H1 (cell line): ENCODE measurements at regions not wholly inside any gene's neighbourhood (a gene's known extent, or its start where the extent isn't known, plus 50 kb on each side); places are given as distances from the start of the nearest gene placed in this dataset.

ENCODE experiments used
- CTCF ChIA-PET: fragments of 300-600 bp; sonication (Branson Sonifier 250); formaldehyde crosslinking; loops from one replicate; lab custom pipeline; 2021; ENCODE audit not compliant: partially characterized antibody; lab: Charles Lee
- POLR2A ChIA-PET: fragments of 300-600 bp; sonication (Branson Sonifier 250); formaldehyde crosslinking; loops from one replicate; lab custom pipeline; 2021; ENCODE audit warnings: inconsistent platforms; ENCODE audit not compliant: partially characterized antibody; lab: Charles Lee
- DNase-seq, 2 experiments: peaks; one replicate each; pipeline versions ENCODE4 v3.0.0 to v3.0.0-alpha.2; 2010 to 2022; ENCODE audit warnings: low spot score in 2 of 2, low read depth in 1 of 2, mixed read lengths in 1 of 2
- FAIRE-seq: peaks from 2 replicates; lab custom pipeline; 2011; peaks lifted over from hg19 to GRCh38; lab: Jason Lieb, UNC
- H2AFZ ChIP-seq: 2 replicates; pipeline ENCODE4 v1.8.1; 2012; ENCODE audit warnings: low read length, inconsistent platforms
- H2AK5ac ChIP-seq: 2 replicates; pipeline ENCODE4 v1.6.1; 2013; ENCODE audit warnings: low read depth, low read length
- H2BK120ac ChIP-seq: replicated peaks from 2 replicates; pipeline ENCODE3; 2013; ENCODE audit warnings: low read depth, low read length, inconsistent platforms
- H2BK12ac ChIP-seq: 2 replicates; pipeline ENCODE4 v1.6.1; 2013; ENCODE audit warnings: low read depth, low read length
- H2BK15ac ChIP-seq: 2 replicates; pipeline ENCODE4 v1.6.1; 2013; ENCODE audit warnings: low read length
- H2BK20ac ChIP-seq: 2 replicates; pipeline ENCODE4 v1.6.1; 2013; ENCODE audit warnings: low read length
- H2BK5ac ChIP-seq: 2 replicates; pipeline ENCODE4 v1.6.1; 2013; ENCODE audit warnings: low read depth, low read length
- H3K14ac ChIP-seq: 2 replicates; pipeline ENCODE4 v1.6.1; 2013; ENCODE audit warnings: inconsistent platforms; ENCODE audit not compliant: insufficient read length
- H3K18ac ChIP-seq: 2 replicates; pipeline ENCODE4 v1.6.1; 2013; ENCODE audit warnings: low read length; ENCODE audit errors: extremely low read depth
- H3K23ac ChIP-seq: 2 replicates; pipeline ENCODE4 v1.6.1; 2013; ENCODE audit warnings: inconsistent platforms; ENCODE audit not compliant: insufficient read length
- H3K23me2 ChIP-seq: 2 replicates; pipeline ENCODE4 v1.6.1; 2013; ENCODE audit warnings: low read depth, low read length
- H3K27ac ChIP-seq: 2 replicates; pipeline ENCODE4 v1.6.1; 2011; ENCODE audit warnings: low read depth, low read length, inconsistent platforms
- H3K27me3 ChIP-seq, 4 experiments: replicated peaks in 1 of 4; 1 replicate in 1 of 4; 2 replicates in 3 of 4; pipeline versions ENCODE4 v1.6.1 to v1.8.1; 2011 to 2013; ENCODE audit warnings: low read length in 3 of 4, mild to moderate bottlenecking in 3 of 4, inconsistent platforms in 2 of 4, mixed read lengths in 2 of 4, moderate library complexity in 1 of 4; ENCODE audit not compliant: control insufficient read depth in 3 of 4, insufficient read depth in 3 of 4; ENCODE audit errors: extremely low read depth in 1 of 4
- H3K36me3 ChIP-seq, 4 experiments: 2 replicates each; pipeline versions ENCODE4 v1.6.1 to v1.8.1; 2011 to 2013; ENCODE audit warnings: mild to moderate bottlenecking in 4 of 4, low read length in 3 of 4, moderate library complexity in 2 of 4, control low read depth in 1 of 4, inconsistent platforms in 1 of 4; ENCODE audit not compliant: insufficient read depth in 4 of 4, control insufficient read depth in 2 of 4
- H3K4ac ChIP-seq: replicated peaks from 2 replicates; pipeline ENCODE3; 2013; ENCODE audit warnings: low read length, low read depth, mixed read lengths, inconsistent platforms; ENCODE audit not compliant: insufficient read length
- H3K4me1 ChIP-seq, 4 experiments: replicated peaks in 1 of 4; 1 replicate in 1 of 4; 2 replicates in 3 of 4; pipeline versions ENCODE4 v1.6.1 to v1.8.1; 2011 to 2013; ENCODE audit warnings: low read length in 3 of 4, inconsistent platforms in 2 of 4, mixed read lengths in 1 of 4; ENCODE audit not compliant: insufficient read depth in 4 of 4, control insufficient read depth in 3 of 4
- H3K4me2 ChIP-seq, 2 experiments: 2 replicates each; pipeline versions ENCODE4 v1.6.1 to v1.8.1; 2011 to 2013; ENCODE audit warnings: low read depth in 2 of 2, low read length in 2 of 2, control low read depth in 1 of 2, inconsistent platforms in 1 of 2, mild to moderate bottlenecking in 1 of 2; ENCODE audit not compliant: insufficient read depth in 1 of 2
- H3K4me3 ChIP-seq, 4 experiments: fragments of 200-600, 300-600 bp in 1 of 4; sonication (generic), shearing (Covaris generic), sonication (Bioruptor Twin) in 1 of 4; 2 replicates each; pipeline versions ENCODE4 v1.5.1 to v1.8.1; 2011 to 2016; ENCODE audit warnings: low read length in 4 of 4, low read depth in 3 of 4, control low read depth in 2 of 4, inconsistent platforms in 2 of 4, mild to moderate bottlenecking in 2 of 4, mixed read lengths in 1 of 4, moderate library complexity in 1 of 4; ENCODE audit not compliant: insufficient read depth in 2 of 4; ENCODE audit errors: extremely low read depth in 1 of 4
- H3K56ac ChIP-seq: replicated peaks from 2 replicates; pipeline ENCODE3; 2013; ENCODE audit warnings: low read depth, mild to moderate bottlenecking, mixed read lengths, low read length, inconsistent platforms; ENCODE audit not compliant: insufficient read length
- H3K79me1 ChIP-seq: 2 replicates; pipeline ENCODE4 v1.6.1; 2013; ENCODE audit warnings: low read depth, low read length, control low read depth
- H3K79me2 ChIP-seq, 2 experiments: 2 replicates each; pipeline versions ENCODE4 v1.6.1 to v1.8.1; 2012 to 2013; ENCODE audit warnings: low read length in 2 of 2, mild to moderate bottlenecking in 2 of 2, inconsistent platforms in 1 of 2; ENCODE audit not compliant: insufficient read depth in 2 of 2, control insufficient read depth in 1 of 2
- H3K9ac ChIP-seq, 4 experiments: replicated peaks in 1 of 4; 1 replicate in 1 of 4; 2 replicates in 3 of 4; pipeline versions ENCODE4 v1.6.1 to v1.8.1; 2011 to 2013; ENCODE audit warnings: low read depth in 3 of 4, low read length in 3 of 4, control low read depth in 2 of 4, mild to moderate bottlenecking in 2 of 4, moderate library complexity in 2 of 4, inconsistent platforms in 1 of 4; ENCODE audit errors: extremely low read depth in 1 of 4
- H3K9me3 ChIP-seq, 2 experiments: 2 replicates each; pipeline versions ENCODE4 v1.6.1 to v1.8.1; 2012 to 2013; ENCODE audit warnings: mild to moderate bottlenecking in 2 of 2, moderate library complexity in 2 of 2, control low read depth in 1 of 2, inconsistent platforms in 1 of 2, low read depth in 1 of 2, low read length in 1 of 2, mixed read lengths in 1 of 2; ENCODE audit not compliant: insufficient read depth in 2 of 2
- H4K20me1 ChIP-seq, 2 experiments: replicated peaks in 1 of 2; 2 replicates each; pipeline versions ENCODE3 to v1.8.1; 2011 to 2013; ENCODE audit warnings: inconsistent platforms in 2 of 2, low read length in 2 of 2, mild to moderate bottlenecking in 1 of 2; ENCODE audit not compliant: insufficient read depth in 2 of 2, control insufficient read depth in 1 of 2
- H4K5ac ChIP-seq: 2 replicates; pipeline ENCODE4 v1.6.1; 2013; ENCODE audit warnings: low read length, low read depth, mixed read lengths, inconsistent platforms; ENCODE audit not compliant: insufficient read length
- H4K8ac ChIP-seq: 2 replicates; pipeline ENCODE4 v1.8.0; 2013; ENCODE audit warnings: mild to moderate bottlenecking, moderate library complexity, low read length, inconsistent platforms; ENCODE audit not compliant: insufficient read depth; ENCODE audit errors: extremely low read depth
- H4K91ac ChIP-seq: replicated peaks from 2 replicates; pipeline ENCODE3; 2013; ENCODE audit warnings: low read length, mixed read lengths, inconsistent platforms; ENCODE audit not compliant: insufficient read length
- BRCA1 ChIP-seq: IDR thresholded peaks from 2 replicates; pipeline ENCODE4 v1.6.1; 2012; ENCODE audit warnings: low read depth, low read length, improper control_type of control experiment
- CHD1 ChIP-seq: IDR thresholded peaks from 2 replicates; pipeline ENCODE4 v1.6.1; 2012; ENCODE audit warnings: low read depth, low read length, improper control_type of control experiment
- HDAC2 ChIP-seq, 2 experiments: fragments of 300-600 bp in 1 of 2; sonication (generic) in 1 of 2; IDR thresholded peaks; 2 replicates each; pipeline ENCODE4 v1.6.1; 2011 to 2012; ENCODE audit warnings: low read depth in 2 of 2, low read length in 2 of 2, mild to moderate bottlenecking in 2 of 2, moderate library complexity in 2 of 2, borderline replicate concordance in 1 of 2, inconsistent platforms in 1 of 2
- JUN ChIP-seq: IDR thresholded peaks from 2 replicates; pipeline ENCODE4 v1.6.1; 2011; ENCODE audit warnings: low read depth, mild to moderate bottlenecking, improper control_type of control experiment, low read length
- KDM5A ChIP-seq: fragments of 200-600 bp; IDR thresholded peaks from 2 replicates; pipeline ENCODE4 v1.7.1; 2012; ENCODE audit warnings: mild to moderate bottlenecking, low read length, inconsistent platforms, mixed read lengths
- NANOG ChIP-seq: IDR thresholded peaks from 2 replicates; pipeline ENCODE4 v1.6.1; 2011; ENCODE audit warnings: low read length, low read depth, mild to moderate bottlenecking, inconsistent platforms; ENCODE audit not compliant: insufficient read depth, poor library complexity, severe bottlenecking
- NRF1 ChIP-seq: IDR thresholded peaks from 2 replicates; pipeline ENCODE4 v1.6.1; 2011; ENCODE audit warnings: mild to moderate bottlenecking, low read depth, low read length, improper control_type of control experiment
- PHF8 ChIP-seq: fragments of 200-600 bp; sonication (generic); conservative IDR thresholded peaks from 2 replicates; pipeline ENCODE4 v1.7.1; 2012; ENCODE audit warnings: low read depth, mild to moderate bottlenecking, inconsistent platforms, low read length, moderate library complexity
- POLR2AphosphoS5 ChIP-seq: IDR thresholded peaks from 2 replicates; pipeline ENCODE4 v1.6.1; 2011; ENCODE audit warnings: low read depth, low read length
- RBBP5 ChIP-seq: IDR thresholded peaks from 2 replicates; pipeline ENCODE4 v1.7.1; 2012; ENCODE audit warnings: low read depth, mild to moderate bottlenecking, inconsistent platforms, low read length, moderate library complexity, borderline replicate concordance
- SAP30 ChIP-seq: fragments of 300-600 bp; sonication (generic); IDR thresholded peaks from 2 replicates; pipeline ENCODE4 v1.7.1; 2012; ENCODE audit warnings: low read length, moderate library complexity, mild to moderate bottlenecking, inconsistent platforms; ENCODE audit not compliant: insufficient read depth, insufficient replicate concordance
- SP1 ChIP-seq: IDR thresholded peaks from 2 replicates; pipeline ENCODE4 v1.6.1; 2011; ENCODE audit warnings: low read depth, low read length
- SP4 ChIP-seq: IDR thresholded peaks from 2 replicates; pipeline ENCODE4 v1.6.1; 2012; ENCODE audit warnings: low read length, inconsistent platforms
- YY1 ChIP-seq: IDR thresholded peaks from 2 replicates; pipeline ENCODE4 v1.6.1; 2011; ENCODE audit warnings: low read depth, mild to moderate bottlenecking, low read length
- WGBS, 2 experiments: shearing (Covaris generic) in 1 of 2; methylation state at CpG; one replicate each; pipeline versions ENCODE4 v1.1.6 to v1.1.7; 2013 to 2015; ENCODE audit warnings: low lambda C conversion rate in 2 of 2, mixed read lengths in 2 of 2, inconsistent platforms in 1 of 2, low coverage in 1 of 2, missing lambda C conversion rate in 1 of 2; ENCODE audit not compliant: insufficient replicate concordance in 2 of 2, insufficient coverage in 1 of 2, insufficient read length in 1 of 2; ENCODE audit errors: extremely low coverage in 1 of 2, missing lambda C conversion rate in 1 of 2; 5-methylcytosine and 5-hydroxymethylcytosine counted together
- TF ChIP-seq, protein P1 (sequence below): IDR thresholded peaks from 2 replicates; pipeline ENCODE4 v1.6.1; 2012; ENCODE audit warnings: inconsistent platforms

DNA sequence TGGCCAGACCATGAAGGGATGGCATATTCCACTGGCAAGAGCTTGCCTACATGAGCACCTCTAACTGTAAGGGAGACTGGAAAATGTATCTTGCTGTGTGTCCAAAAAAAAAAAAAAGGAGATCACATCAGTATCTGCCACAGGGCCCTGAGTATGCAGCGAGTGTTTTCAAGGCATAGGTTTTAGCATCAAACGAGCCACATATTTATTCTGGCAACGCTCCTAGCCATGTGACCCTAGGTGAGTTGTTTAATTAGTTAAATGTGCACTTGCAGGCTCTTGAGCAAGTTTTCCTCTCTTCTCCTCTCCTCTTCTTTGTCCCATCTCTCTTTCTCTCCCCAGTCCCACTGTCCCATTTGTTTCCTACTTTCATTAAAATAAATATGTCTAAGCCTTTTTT lies 428.7 kb upstream of the AKR1E2 start:
- Histone ChIP-seq H3K23me2 (no peaks in the 10 kb centered on the region), H2BK20ac (no peak overlapping the region), H3K23ac (no peak overlapping the region), H3K4me3 (no peak overlapping the region), H3K4ac (no peak overlapping the region), H3K4me1 (peaks cover 0 to 2% (median 0%) of the 10 kb centered on the region in 4 experiments; a peak in 1 of 7 replicates), H4K20me1 (no peaks in the 10 kb centered on the region), H3K56ac (no peak overlapping the region), H2BK12ac (no peak overlapping the region), H2BK120ac (no peak overlapping the region), H4K91ac (no peak overlapping the region), H3K14ac (no peak overlapping the region), H4K5ac (no peak overlapping the region), H3K79me2 (no peaks in the 10 kb centered on the region), H3K27ac (no peak overlapping the region), H3K18ac (no peak overlapping the region), H2BK5ac (no peak overlapping the region), H2AFZ (no peak overlapping the region), H2AK5ac (no peak overlapping the region), H3K36me3 (no peaks in the 10 kb centered on the region), H4K8ac (no peak overlapping the region), H3K79me1 (no peaks in the 10 kb centered on the region), H3K9me3 (no peaks in the 10 kb centered on the region), H3K9ac (no peak overlapping the region), H3K4me2 (no peak overlapping the region), H2BK15ac (no peak overlapping the region), H3K27me3 (no peaks in the 10 kb centered on the region)
- ChIA-PET POLR2A (no interaction called here), CTCF (interaction anchor here (0.7 to 0.9 kb wide), 2 partner anchors 39 to 54 kb away, joined by 4 read pairs; no protein-coding TSS in a partner anchor)
- WGBS, 2 experiments, result 97% methylated on average over 3 of the region's 3 CpGs; no CpG with 5 or more reads in 1 of the 2 experiments
- TF ChIP-seq SP1 (no peak), SAP30 (no peak), SP4 (no peak), YY1 (no peak), NANOG (no peak), JUN (no peak), KDM5A (no peak), NRF1 (no peak), PHF8 (no peak), POLR2AphosphoS5 (no peak), BRCA1 (no peak), HDAC2 (IDR thresholded peaks at IDR 0.05; ENCODE audit: borderline replicate concordance in 1 of 2, low read depth in 2 of 2, low read length in 2 of 2) (no peak), RBBP5 (no peak), CHD1 (no peak)
- TF ChIP-seq, protein P1, sequence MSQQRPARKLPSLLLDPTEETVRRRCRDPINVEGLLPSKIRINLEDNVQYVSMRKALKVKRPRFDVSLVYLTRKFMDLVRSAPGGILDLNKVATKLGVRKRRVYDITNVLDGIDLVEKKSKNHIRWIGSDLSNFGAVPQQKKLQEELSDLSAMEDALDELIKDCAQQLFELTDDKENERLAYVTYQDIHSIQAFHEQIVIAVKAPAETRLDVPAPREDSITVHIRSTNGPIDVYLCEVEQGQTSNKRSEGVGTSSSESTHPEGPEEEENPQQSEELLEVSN, result no peak
- DNase-seq (no peak), FAIRE-seq (no peak)
